GM13976 (cell line): ENCODE measurements at regions not wholly inside any gene's neighbourhood (a gene's known extent, or its start where the extent isn't known, plus 50 kb on each side); places are given as distances from the start of the nearest gene placed in this dataset.

Experiments
- DNase-seq: peaks from one replicate; pipeline ENCODE4 v3.0.0; 2012; ENCODE audit warnings: low spot score
- CTCF ChIP-seq: IDR thresholded peaks from 2 replicates; pipeline ENCODE4 v1.5.1; 2012; ENCODE audit warnings: borderline replicate concordance, mild to moderate bottlenecking; ENCODE audit not compliant: insufficient read depth; ENCODE audit errors: extremely low read depth, missing control alignments, control extremely low read depth
- in situ Hi-C: fragments of 300-500 bp; cut with MboI; formaldehyde crosslinking; loops from one replicate; pipeline ENCODE4 v1.12.0; 2022; ENCODE audit warnings: low sequenced_read_pairs, mixed read lengths, inconsistent platforms; ENCODE audit not compliant: unreplicated experiment

GRCh38 chr1:34398916-34399275 is 222.2 kb downstream of the C1orf94 start:
- no peak for DNase-seq
- in situ Hi-C loops, result no loop called here
- TF ChIP-seq CTCF, result no peak

GRCh38 chr1:34400675-34401074 is 224.0 kb downstream of the C1orf94 start:
- no peak for DNase-seq
- in situ Hi-C loops, result no loop called here
- no peak for TF ChIP-seq CTCF

GRCh38 chr1:34403156-34403555 is 226.4 kb downstream of the C1orf94 start:
- in situ Hi-C loops, result no loop called here
- DNase-seq, result no peak
- TF ChIP-seq CTCF, result no peak

- in situ Hi-C loops, result no loop called here
- DNase-seq, result no peak
- no peak for TF ChIP-seq CTCF
Observed at GRCh38 chr1:34404804-34405203, 228.1 kb downstream of the C1orf94 start.

GRCh38 chr1:34405266-34405959 is 228.7 kb downstream of the C1orf94 start:
- in situ Hi-C loops, result no loop called here

GRCh38 chr1:34406377-34406776 is 229.7 kb downstream of the C1orf94 start:
- DNase-seq, result no peak
- in situ Hi-C loops, result no loop called here
- TF ChIP-seq CTCF, result no peak

More at GRCh38 chr1:34405266-34405959, 228.7 kb downstream of the C1orf94 start:
- no peak for TF ChIP-seq CTCF
- no peak for DNase-seq
